Astrocyte of the cerebellum (primary cell): ENCODE measurements at regions not wholly inside any gene's neighbourhood (a gene's known extent, or its start where the extent isn't known, plus 50 kb on each side); places are given as distances from the start of the nearest gene placed in this dataset.

Experiments used
- DNase-seq: peaks from one replicate; pipeline ENCODE4 v3.0.0-alpha.2; 2011; ENCODE audit warnings: low read depth
- H3K4me3 ChIP-seq: 2 replicates; pipeline ENCODE4 v1.5.1; 2011; ENCODE audit warnings: mild to moderate bottlenecking, low read depth, low read length, moderate library complexity
- CTCF ChIP-seq: IDR thresholded peaks from 2 replicates; pipeline ENCODE4 v1.5.1; 2012; ENCODE audit warnings: low read length, low read depth, moderate library complexity, mild to moderate bottlenecking; ENCODE audit errors: missing control alignments
- in situ Hi-C: cut with HindIII; loops from 2 replicates; pipeline ENCODE4 v1.10.0; 2017; ENCODE audit warnings: low sequenced_read_pairs

DNA sequence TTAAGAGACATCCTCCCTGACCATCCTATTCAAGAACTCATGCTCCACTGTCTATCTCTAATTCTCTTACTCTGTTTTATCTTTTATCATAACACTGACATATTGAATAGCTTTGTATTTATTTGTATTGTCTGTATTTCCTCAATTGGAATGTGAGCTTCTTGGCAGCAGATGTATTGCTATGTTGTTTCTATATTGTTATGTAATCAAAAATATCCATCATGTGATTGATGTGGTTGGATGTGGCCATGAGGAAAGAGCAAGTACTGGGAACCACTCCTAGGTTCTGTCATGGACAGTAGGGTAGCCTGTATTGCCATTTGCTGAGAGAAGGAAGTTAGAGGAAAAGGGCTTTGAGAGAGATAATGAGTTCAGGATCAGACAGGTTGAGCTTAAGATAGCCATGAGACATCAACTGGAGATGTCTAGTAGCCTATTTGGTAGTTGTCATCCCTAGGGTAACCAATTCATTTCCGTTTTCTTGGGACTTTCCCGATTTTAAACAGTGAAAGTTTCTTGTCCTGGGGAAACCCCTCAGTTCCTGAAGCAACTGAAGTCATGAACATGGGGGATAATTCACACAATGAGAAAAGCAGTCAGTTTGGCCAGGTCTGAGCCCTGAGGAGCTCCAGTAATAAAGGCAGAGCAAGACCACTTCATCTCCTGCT is 404.5 kb downstream of the INSC start:
- in situ Hi-C loops = no loop called here
- no peak overlapping the region for H3K4me3 ChIP-seq
- no peak for TF ChIP-seq CTCF
- DNase-seq = no peak

DNA sequence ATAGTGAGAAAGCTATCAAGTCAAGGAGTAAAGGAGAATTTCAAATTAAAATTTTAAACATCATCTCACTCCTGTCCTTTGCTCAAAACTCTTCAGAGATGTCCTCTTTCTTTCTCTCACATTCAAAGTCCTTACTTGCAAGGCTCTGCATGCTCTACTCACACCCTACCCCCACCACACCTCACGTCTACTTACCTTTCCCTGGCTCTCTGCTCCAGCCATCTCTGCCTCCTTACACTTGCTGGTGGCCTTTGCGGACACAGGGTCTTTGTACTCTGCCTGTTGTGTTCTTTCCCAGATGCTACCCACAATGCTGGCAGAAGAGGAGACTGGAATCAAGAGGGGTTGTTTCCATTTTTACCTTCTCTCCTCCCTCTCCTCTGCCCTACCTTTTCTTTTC is 405.2 kb downstream of the INSC start:
- TF ChIP-seq CTCF = no peak
- no peak overlapping the region for H3K4me3 ChIP-seq
- in situ Hi-C loops = no loop called here
- DNase-seq = no peak

DNA sequence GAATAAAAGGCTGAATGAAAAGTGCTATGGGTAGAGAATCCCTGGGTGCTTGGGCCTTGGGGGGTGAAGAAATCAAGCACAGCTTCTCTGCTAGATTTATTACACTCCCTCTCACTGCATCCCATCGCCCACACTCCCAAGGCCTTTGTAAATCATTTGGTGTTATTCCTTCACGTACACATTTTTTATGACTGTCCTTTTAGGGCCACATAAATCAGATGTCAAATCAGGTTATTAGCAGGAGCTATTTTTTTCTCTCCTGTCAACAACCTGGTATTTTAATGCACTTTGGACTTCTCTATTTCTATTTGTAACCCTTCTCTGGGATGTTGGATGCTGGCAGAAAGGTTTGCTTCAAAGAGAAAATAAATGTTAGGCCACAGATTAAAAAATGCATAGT is 408.8 kb downstream of the INSC start:
- TF ChIP-seq CTCF = no peak
- H3K4me3 ChIP-seq = no peak overlapping the region
- in situ Hi-C loops = no loop called here
- DNase-seq = no peak

DNA sequence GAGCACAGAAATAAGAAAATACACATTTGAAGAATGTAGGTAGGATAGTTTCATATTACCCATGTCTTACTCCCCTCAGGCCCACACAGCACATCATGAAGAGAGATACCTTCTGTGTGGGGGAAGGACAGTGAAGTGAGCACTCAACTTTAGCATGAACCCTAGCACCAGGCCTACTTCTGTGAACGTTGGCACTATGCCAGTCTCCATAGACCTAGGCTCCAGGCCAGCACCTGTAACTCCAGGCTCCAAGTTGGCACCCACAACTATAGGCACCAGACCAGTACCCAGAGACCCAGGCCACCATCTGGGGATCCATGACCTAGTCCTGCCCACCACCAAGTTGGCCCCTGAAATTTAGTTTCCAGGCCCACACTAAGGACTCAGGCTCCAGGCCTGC is 410.9 kb downstream of the INSC start:
- no peak overlapping the region for H3K4me3 ChIP-seq
- no peak for TF ChIP-seq CTCF
- in situ Hi-C loops = no loop called here
- DNase-seq = no peak

- no peak for DNase-seq
- TF ChIP-seq CTCF = no peak
- no peak overlapping the region for H3K4me3 ChIP-seq
- in situ Hi-C loops = no loop called here
Measured at GRCh38 chr11:15526032-15526431, 411.3 kb downstream of the INSC start.

DNA sequence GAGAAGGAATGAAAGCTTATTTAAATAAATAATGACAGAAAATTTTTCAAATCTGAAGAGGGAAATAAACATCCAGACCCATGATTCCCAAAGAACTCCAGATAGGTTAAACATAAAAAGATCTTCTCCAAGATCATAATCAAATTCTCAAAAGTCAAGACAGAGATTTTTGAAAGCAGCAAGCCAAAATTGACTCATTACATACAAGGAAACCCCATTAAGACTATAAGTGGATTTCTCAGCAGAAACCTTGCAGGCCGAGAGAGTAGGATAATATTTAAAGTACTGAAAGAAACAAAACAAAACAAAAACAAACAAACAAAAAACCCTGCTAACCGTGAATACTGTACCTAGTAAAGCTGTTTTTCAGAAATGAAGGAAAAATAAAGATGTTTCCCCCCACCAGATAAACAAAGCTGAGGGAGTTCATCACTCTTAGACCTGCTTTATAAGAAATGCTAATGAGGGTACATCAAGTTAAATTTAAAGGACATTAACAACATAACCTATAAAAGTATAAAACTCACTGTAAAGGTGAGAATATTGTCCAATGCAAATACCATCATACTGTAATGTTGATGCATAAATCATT is 412.2 kb downstream of the INSC start:
- TF ChIP-seq CTCF = no peak
- no peak for DNase-seq
- no peak overlapping the region for H3K4me3 ChIP-seq
- in situ Hi-C loops = no loop called here
